ENCODE measurements at regions not wholly inside any gene's neighbourhood (a gene's known extent, or its start where the extent isn't known, plus 50 kb on each side); places are given as distances from the start of the nearest gene placed in this dataset.

DNA sequence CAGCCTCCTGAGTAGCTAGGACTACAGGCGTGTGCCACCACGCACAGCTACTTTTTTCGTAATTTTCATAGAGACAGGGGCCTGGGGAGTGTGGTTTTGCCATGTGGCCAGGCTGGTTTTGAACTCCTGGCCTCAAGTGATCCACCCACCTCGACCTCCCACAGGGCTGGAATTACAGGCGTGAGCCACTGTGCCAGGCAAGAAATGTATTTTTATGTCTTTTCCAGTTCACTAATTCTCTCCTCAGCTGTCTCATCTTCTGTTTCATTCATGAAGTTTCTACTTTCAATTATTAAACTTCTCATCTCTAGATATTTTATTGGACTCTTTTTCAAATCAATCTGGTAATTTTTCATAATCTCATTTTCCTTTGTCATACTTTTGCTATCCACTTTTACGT lies 72.1 kb upstream of the DISP3 start:
- H3K27me3 ChIP-seq (ENCODE audit: insufficient read depth in 3 of 3, low read length in 2 of 3): peaks cover 0 to 4% (median 0%) of the 10 kb centered on the region in 3 donors
- intact Hi-C loops (cut with DNase I): no loop called here
- 74 to 84% (median 80%) methylated on average over 6 of the region's 6 CpGs for WGBS, 3 donors
- no peak overlapping the region for H3K4me3 ChIP-seq
- ATAC-seq: no peak
- DNase-seq: no peak
- no peaks in the 10 kb centered on the region for H3K4me1 ChIP-seq
- no peak overlapping the region for H3K27ac ChIP-seq
- TF ChIP-seq, protein P1, sequence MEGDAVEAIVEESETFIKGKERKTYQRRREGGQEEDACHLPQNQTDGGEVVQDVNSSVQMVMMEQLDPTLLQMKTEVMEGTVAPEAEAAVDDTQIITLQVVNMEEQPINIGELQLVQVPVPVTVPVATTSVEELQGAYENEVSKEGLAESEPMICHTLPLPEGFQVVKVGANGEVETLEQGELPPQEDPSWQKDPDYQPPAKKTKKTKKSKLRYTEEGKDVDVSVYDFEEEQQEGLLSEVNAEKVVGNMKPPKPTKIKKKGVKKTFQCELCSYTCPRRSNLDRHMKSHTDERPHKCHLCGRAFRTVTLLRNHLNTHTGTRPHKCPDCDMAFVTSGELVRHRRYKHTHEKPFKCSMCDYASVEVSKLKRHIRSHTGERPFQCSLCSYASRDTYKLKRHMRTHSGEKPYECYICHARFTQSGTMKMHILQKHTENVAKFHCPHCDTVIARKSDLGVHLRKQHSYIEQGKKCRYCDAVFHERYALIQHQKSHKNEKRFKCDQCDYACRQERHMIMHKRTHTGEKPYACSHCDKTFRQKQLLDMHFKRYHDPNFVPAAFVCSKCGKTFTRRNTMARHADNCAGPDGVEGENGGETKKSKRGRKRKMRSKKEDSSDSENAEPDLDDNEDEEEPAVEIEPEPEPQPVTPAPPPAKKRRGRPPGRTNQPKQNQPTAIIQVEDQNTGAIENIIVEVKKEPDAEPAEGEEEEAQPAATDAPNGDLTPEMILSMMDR (IDR thresholded peaks at IDR 0.05): no peak
- H3K9me3 ChIP-seq: no peaks in the 10 kb centered on the region
- no peaks in the 10 kb centered on the region for H3K36me3 ChIP-seq (ENCODE audit: insufficient read depth in 1 of 2, low read depth in 1 of 2)

DNA sequence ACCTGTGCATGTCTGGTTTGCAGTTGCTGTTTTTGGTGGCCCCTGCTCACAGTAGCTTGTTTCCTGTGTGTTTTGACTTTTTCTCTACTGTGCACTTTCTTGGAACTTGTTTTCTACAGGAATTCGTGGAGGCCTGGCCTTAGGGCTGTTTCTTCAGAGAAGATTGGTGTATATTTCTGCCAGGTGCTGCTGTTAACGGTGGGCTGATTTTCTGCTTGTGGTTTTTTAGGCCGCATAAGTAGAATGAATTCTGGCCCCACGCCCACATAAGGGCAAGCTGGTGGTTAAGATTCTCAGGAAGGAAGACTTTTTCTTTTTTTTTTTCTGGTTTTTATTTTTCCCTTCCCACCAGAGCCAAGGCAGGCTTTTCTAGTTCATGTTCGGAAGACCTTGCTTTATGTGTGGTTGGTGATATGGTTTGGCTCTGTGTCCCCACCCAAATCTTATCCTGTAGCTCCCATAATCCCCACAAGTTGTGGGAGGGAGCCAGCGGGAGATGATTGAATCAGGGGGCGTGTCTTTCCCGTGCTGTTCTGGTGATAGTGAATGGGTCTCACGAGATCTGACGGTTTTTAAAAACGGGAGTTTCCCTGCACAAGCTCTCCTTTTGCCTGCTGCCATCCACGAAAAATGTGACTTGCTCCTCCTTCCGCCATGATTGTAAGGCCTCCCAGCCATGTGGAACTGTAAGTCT lies 71.5 kb upstream of the DISP3 start:
- DNase-seq (no peak), ATAC-seq (no peak)
- TF ChIP-seq, protein P1 (IDR thresholded peaks at IDR 0.05): no peak
- no peaks in the 10 kb centered on the region for H3K36me3 ChIP-seq (ENCODE audit: insufficient read depth in 1 of 2, low read depth in 1 of 2)
- H3K27me3 ChIP-seq (ENCODE audit: insufficient read depth in 3 of 3, low read length in 2 of 3): no peaks in the 10 kb centered on the region
- no peaks in the 10 kb centered on the region for H3K9me3 ChIP-seq
- no peak overlapping the region for H3K27ac ChIP-seq
- no peak overlapping the region for H3K4me3 ChIP-seq
- no peaks in the 10 kb centered on the region for H3K4me1 ChIP-seq
- WGBS, 3 donors: 54 to 72% (median 56%) methylated on average over 13 of the region's 13 CpGs
- intact Hi-C loops (cut with DNase I): no loop called here

DNA sequence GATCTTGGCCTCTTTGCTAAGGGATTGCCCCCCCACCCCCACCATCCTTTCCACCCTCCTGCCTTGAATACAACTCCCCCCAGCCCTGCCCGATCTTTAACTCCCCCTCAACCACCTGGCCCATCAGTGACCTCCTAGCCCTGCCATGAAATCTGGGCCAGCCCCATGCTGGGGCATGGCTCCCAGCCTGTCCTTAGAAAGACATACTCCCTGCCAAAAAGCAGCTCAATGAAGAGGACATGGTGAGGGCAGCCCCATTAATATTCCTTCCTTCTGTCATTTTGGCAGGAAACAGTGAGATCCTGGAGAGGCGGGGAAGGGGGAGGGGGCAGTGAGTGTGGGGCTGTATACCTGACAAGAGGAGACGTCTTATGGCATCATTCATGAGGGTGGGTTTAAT lies 66.8 kb upstream of the DISP3 start:
- no peak overlapping the region for H3K27ac ChIP-seq
- H3K36me3 ChIP-seq (ENCODE audit: insufficient read depth in 1 of 2, low read depth in 1 of 2): no peaks in the 10 kb centered on the region
- TF ChIP-seq, protein P1 (IDR thresholded peaks at IDR 0.05): no peak
- no peak for DNase-seq
- no peaks in the 10 kb centered on the region for H3K4me1 ChIP-seq
- H3K27me3 ChIP-seq (ENCODE audit: insufficient read depth in 3 of 3, low read length in 2 of 3): peaks cover 0 to 33% (median 4%) of the 10 kb centered on the region in 3 donors
- WGBS, 3 donors: 58 to 66% (median 66%) methylated on average over 3 of the region's 3 CpGs
- intact Hi-C loops (cut with DNase I): no loop called here
- no peak for ATAC-seq
- no peaks in the 10 kb centered on the region for H3K9me3 ChIP-seq
- H3K4me3 ChIP-seq: no peak overlapping the region

DNA sequence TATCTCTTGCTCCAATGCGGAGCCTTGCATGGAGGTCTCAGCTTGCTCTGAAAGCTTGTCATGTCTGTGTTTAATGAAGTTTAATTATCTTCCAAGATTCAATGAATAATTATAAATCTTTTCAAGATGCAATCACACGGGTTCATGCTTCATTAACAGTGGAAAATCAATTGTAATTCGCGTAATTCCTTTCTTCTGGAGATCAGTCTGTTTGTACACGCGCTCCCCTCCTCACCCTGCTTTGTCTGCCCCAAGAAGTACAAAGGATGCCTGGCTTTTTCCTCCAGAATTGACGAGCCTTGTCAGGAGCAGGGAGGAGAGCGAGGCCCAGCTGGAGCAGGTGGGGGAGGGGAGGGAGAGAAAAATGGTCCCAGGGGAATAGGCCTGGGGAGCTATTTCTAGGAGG lies 65.0 kb upstream of the DISP3 start:
- no peaks in the 10 kb centered on the region for H3K4me1 ChIP-seq
- intact Hi-C loops (cut with DNase I): no loop called here
- peaks cover 0 to 41% (median 7%) of the 10 kb centered on the region in 3 donors for H3K27me3 ChIP-seq (ENCODE audit: insufficient read depth in 3 of 3, low read length in 2 of 3)
- TF ChIP-seq, protein P1 (IDR thresholded peaks at IDR 0.05): no peak
- no peaks in the 10 kb centered on the region for H3K36me3 ChIP-seq (ENCODE audit: insufficient read depth in 1 of 2, low read depth in 1 of 2)
- no peak for DNase-seq
- ATAC-seq: no peak
- H3K27ac ChIP-seq: no peak overlapping the region
- 23 to 28% (median 27%) methylated on average over 8 of the region's 8 CpGs for WGBS, 3 donors
- H3K9me3 ChIP-seq: no peaks in the 10 kb centered on the region
- H3K4me3 ChIP-seq: no peak overlapping the region

Data from psoas muscle (tissue), 7 donors.